ENCODE measurements at regions not wholly inside any gene's neighbourhood (a gene's known extent, or its start where the extent isn't known, plus 50 kb on each side); places are given as distances from the start of the nearest gene placed in this dataset.

DNA sequence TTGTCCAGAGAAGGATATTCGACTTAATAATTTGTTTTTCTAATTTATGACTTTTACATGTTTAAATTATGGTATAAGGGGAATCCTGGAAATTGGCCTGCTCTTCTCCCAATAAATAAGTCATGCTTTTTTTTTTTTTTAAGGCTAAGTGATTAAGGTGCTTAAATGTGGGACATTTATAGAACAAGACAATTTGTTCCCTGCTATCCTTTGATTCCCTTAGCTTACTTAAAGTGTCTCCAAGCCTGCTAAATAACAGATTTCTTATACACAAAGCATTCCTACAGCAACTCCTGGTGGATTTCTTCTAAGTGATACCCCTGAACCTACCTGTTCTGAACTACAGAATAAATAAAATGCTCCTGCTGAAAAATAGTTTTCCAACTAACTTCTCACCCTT lies 233.0 kb upstream of the UGT8 start:
- FAIRE-seq: no peak
- DNase-seq (ENCODE audit: low read depth in 1 of 2, low spot score in 2 of 2): no peak
- TF ChIP-seq JUN (IDR thresholded peaks at IDR 0.05; ENCODE audit: low read depth, low read length) (no peak), EZH2 (IDR thresholded peaks at IDR 0.05; ENCODE audit: low read depth, low read length, severe bottlenecking) (no peak), KDM4A (IDR thresholded peaks at IDR 0.05; ENCODE audit: low read depth, low read length, severe bottlenecking) (no peak), SRF (IDR thresholded peaks at IDR 0.05; ENCODE audit: low read depth, low read length) (no peak)

More for the DNA sequence above, 233.0 kb upstream of the UGT8 start:
- Histone ChIP-seq H3K18ac (ENCODE audit: extremely low read depth, low read length) (no peak overlapping the region), H2AFZ (ENCODE audit: low read length) (no peak overlapping the region), H3K79me2 (ENCODE audit: control insufficient read depth in 1 of 2, insufficient read depth in 2 of 2, low read length in 2 of 2) (no peaks in the 10 kb centered on the region), H3K27me3 (replicated peaks in 1 of 4; ENCODE audit: control insufficient read depth in 3 of 4, extremely low read depth in 1 of 4, insufficient read depth in 3 of 4, low read length in 3 of 4) (no peaks in the 10 kb centered on the region), H3K9me3 (ENCODE audit: insufficient read depth in 2 of 2, low read depth in 1 of 2, low read length in 1 of 2) (no peaks in the 10 kb centered on the region), H4K20me1 (replicated peaks in 1 of 2; ENCODE audit: control insufficient read depth in 1 of 2, insufficient read depth in 2 of 2, low read length in 2 of 2) (no peaks in the 10 kb centered on the region), H2AK5ac (ENCODE audit: low read depth, low read length) (no peak overlapping the region), H2BK20ac (ENCODE audit: low read length) (no peak overlapping the region), H3K4me2 (ENCODE audit: insufficient read depth in 1 of 2, low read depth in 2 of 2, low read length in 2 of 2) (no peak overlapping the region), H4K8ac (ENCODE audit: extremely low read depth, insufficient read depth, low read length) (no peak overlapping the region), H3K4me1 (replicated peaks in 1 of 4; ENCODE audit: control insufficient read depth in 3 of 4, insufficient read depth in 4 of 4, low read length in 3 of 4) (no peaks in the 10 kb centered on the region), H3K79me1 (ENCODE audit: low read depth, low read length) (no peaks in the 10 kb centered on the region), H2BK15ac (ENCODE audit: low read length) (no peak overlapping the region), H3K36me3 (ENCODE audit: control insufficient read depth in 2 of 4, insufficient read depth in 4 of 4, low read length in 3 of 4) (no peaks in the 10 kb centered on the region), H2BK120ac (replicated peaks; ENCODE audit: low read depth, low read length) (no peak overlapping the region), H3K23ac (ENCODE audit: insufficient read length) (no peak overlapping the region), H2BK12ac (ENCODE audit: low read depth, low read length) (no peak overlapping the region), H2BK5ac (ENCODE audit: low read depth, low read length) (no peak overlapping the region), H3K4ac (replicated peaks; ENCODE audit: insufficient read length, low read depth, low read length) (no peak overlapping the region), H4K91ac (replicated peaks; ENCODE audit: insufficient read length, low read length) (no peak overlapping the region), H3K14ac (ENCODE audit: insufficient read length) (no peak overlapping the region), H3K9ac (replicated peaks in 1 of 4; ENCODE audit: extremely low read depth in 1 of 4, low read depth in 3 of 4, low read length in 3 of 4) (no peak overlapping the region), H4K5ac (ENCODE audit: insufficient read length, low read depth, low read length) (no peak overlapping the region), H3K23me2 (ENCODE audit: low read depth, low read length) (no peaks in the 10 kb centered on the region), H3K4me3 (ENCODE audit: extremely low read depth in 1 of 4, insufficient read depth in 2 of 4, low read depth in 3 of 4, low read length in 4 of 4) (no peak overlapping the region), H3K27ac (ENCODE audit: low read depth, low read length) (no peak overlapping the region), H3K56ac (replicated peaks; ENCODE audit: insufficient read length, low read depth, low read length) (no peak overlapping the region)
- CTCF ChIA-PET (ENCODE audit: partially characterized antibody): no interaction called here
- WGBS, 2 experiments (ENCODE audit: extremely low coverage in 1 of 2, insufficient coverage in 1 of 2, insufficient read length in 1 of 2, insufficient replicate concordance in 2 of 2, low coverage in 1 of 2, low lambda C conversion rate in 2 of 2, missing lambda C conversion rate in 1 of 2): 100% methylated on average over 1 of the region's 1 CpG; no CpG with 5 or more reads in 1 of the 2 experiments
- POLR2A ChIA-PET (ENCODE audit: partially characterized antibody): no interaction called here

All from H1 (cell line).